Breast epithelium (tissue), 4 donors: ENCODE measurements at regions not wholly inside any gene's neighbourhood (a gene's known extent, or its start where the extent isn't known, plus 50 kb on each side); places are given as distances from the start of the nearest gene placed in this dataset.

Experiments used
- DNase-seq, 2 donors: peaks; one replicate each; pipeline ENCODE4 v3.0.0-alpha.2; 2019; ENCODE audit warnings: low spot score in 2 of 2
- H3K27ac ChIP-seq, 2 donors: fragments of 200-600 bp; sonication (generic) in 1 of 2; one replicate each; pipeline ENCODE4 v1.5.1; 2016 to 2019; ENCODE audit warnings: mild to moderate bottlenecking in 1 of 2
- H3K27me3 ChIP-seq, 2 donors: fragments of 200-600 bp; sonication (generic) in 1 of 2; one replicate each; pipeline versions ENCODE4 v1.5.1 to v1.6.0; 2017 to 2019; ENCODE audit warnings: control low read depth in 1 of 2, mild to moderate bottlenecking in 1 of 2
- H3K36me3 ChIP-seq: fragments of 200-600 bp; one replicate; pipeline ENCODE4 v1.5.1; 2019
- H3K4me1 ChIP-seq, 2 donors: fragments of 200-600 bp; sonication (generic); one replicate each; pipeline ENCODE4 v1.5.1; 2016 to 2019; ENCODE audit warnings: control low read depth in 1 of 2
- H3K4me3 ChIP-seq, 3 donors: fragments of 200-600 bp; sonication (generic); 1 replicate in 2 of 3; 2 replicates in 1 of 3; pipeline ENCODE4 v1.5.1; 2016 to 2019; ENCODE audit warnings: mild to moderate bottlenecking in 3 of 3, moderate library complexity in 2 of 3
- H3K9me3 ChIP-seq, 2 donors: fragments of 200-600 bp; sonication (generic) in 1 of 2; one replicate each; pipeline ENCODE4 v1.5.1; 2016 to 2019; ENCODE audit warnings: control low read depth in 1 of 2
- CTCF ChIP-seq, 3 donors: fragments of 450-650 bp; IDR thresholded peaks; one replicate each; pipeline ENCODE4 v1.5.1; 2016 to 2017; ENCODE audit warnings: antibody characterized with exemption in 3 of 3, mild to moderate bottlenecking in 3 of 3, moderate library complexity in 3 of 3
- POLR2A ChIP-seq: fragments of 450-650 bp; IDR thresholded peaks from one replicate; pipeline ENCODE4 v1.6.1; 2016; ENCODE audit warnings: antibody characterized with exemption, mild to moderate bottlenecking, moderate library complexity
- POLR2AphosphoS5 ChIP-seq, 3 donors: sonication (generic); formaldehyde crosslinking; IDR thresholded peaks; one replicate each; pipeline ENCODE4 v1.6.1; 2017; ENCODE audit warnings: antibody characterized with exemption in 3 of 3
- intact Hi-C: fragments of 100-400 bp; cut with DNase I; formaldehyde crosslinking; loops from one replicate; pipeline ENCODE4 v1.15.1; 2023; ENCODE audit warnings: low total_unique reads

DNA sequence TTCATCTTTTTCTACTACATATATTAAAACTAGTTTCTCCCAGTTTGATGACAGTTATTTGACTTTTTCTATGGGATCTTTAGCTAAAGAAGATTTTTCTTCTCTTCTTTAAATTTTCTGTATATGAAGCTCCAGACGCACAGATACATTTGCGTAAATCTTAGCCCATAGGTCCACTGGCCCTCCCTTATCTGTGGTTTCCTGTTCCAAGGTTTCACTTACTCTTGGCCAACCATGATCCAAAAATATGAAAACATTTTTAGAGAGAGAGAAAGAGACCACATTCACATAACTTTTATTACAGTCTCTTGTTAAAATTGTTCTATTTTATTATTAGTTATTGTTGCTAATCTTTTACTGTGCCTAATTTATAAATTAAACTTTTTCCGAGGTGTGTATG is 270.2 kb upstream of the DAPK1 start:
- Histone ChIP-seq H3K4me1 (peaks cover 0 to 3% of the 10 kb centered on the region in 2 donors), H3K9me3 (no peaks in the 10 kb centered on the region), H3K36me3 (no peaks in the 10 kb centered on the region), H3K27me3 (no peaks in the 10 kb centered on the region), H3K27ac (no peak overlapping the region), H3K4me3 (no peak overlapping the region)
- intact Hi-C loops = no loop called here
- no peak for DNase-seq
- no peak for TF ChIP-seq POLR2AphosphoS5 (IDR thresholded peaks at IDR 0.05)
- no peak for TF ChIP-seq CTCF (IDR thresholded peaks at IDR 0.05)
- TF ChIP-seq POLR2A = no peak

GRCh38 chr9:87229108-87229507 is 268.6 kb upstream of the DAPK1 start:
- TF ChIP-seq POLR2AphosphoS5 (IDR thresholded peaks at IDR 0.05) (no peak), POLR2A (no peak), CTCF (IDR thresholded peaks at IDR 0.05) (no peak)

GRCh38 chr9:87233431-87233830 is 264.2 kb upstream of the DAPK1 start:
- Histone ChIP-seq H3K9me3 (no peaks in the 10 kb centered on the region), H3K27me3 (no peaks in the 10 kb centered on the region), H3K4me3 (no peak overlapping the region), H3K27ac (no peak overlapping the region), H3K4me1 (no peaks in the 10 kb centered on the region), H3K36me3 (no peaks in the 10 kb centered on the region)
- intact Hi-C loops = no loop called here
- no peak for TF ChIP-seq POLR2A
- no peak for DNase-seq

More at GRCh38 chr9:87229108-87229507, 268.6 kb upstream of the DAPK1 start:
- no peaks in the 10 kb centered on the region for H3K4me1 ChIP-seq
- intact Hi-C loops = no loop called here
- DNase-seq = no peak
- H3K9me3 ChIP-seq = no peaks in the 10 kb centered on the region
- no peaks in the 10 kb centered on the region for H3K27me3 ChIP-seq
- no peak overlapping the region for H3K27ac ChIP-seq
- no peaks in the 10 kb centered on the region for H3K36me3 ChIP-seq
- no peak overlapping the region for H3K4me3 ChIP-seq

- no peak for DNase-seq
- no peak overlapping the region for H3K27ac ChIP-seq
- H3K36me3 ChIP-seq = no peaks in the 10 kb centered on the region
- intact Hi-C loops = no loop called here
- no peaks in the 10 kb centered on the region for H3K4me1 ChIP-seq
- TF ChIP-seq POLR2A (no peak), CTCF (IDR thresholded peaks at IDR 0.05) (no peak), POLR2AphosphoS5 (IDR thresholded peaks at IDR 0.05) (no peak)
- H3K27me3 ChIP-seq = no peaks in the 10 kb centered on the region
- H3K9me3 ChIP-seq = no peaks in the 10 kb centered on the region
- no peak overlapping the region for H3K4me3 ChIP-seq
Observed at GRCh38 chr9:87233899-87234455, 263.7 kb upstream of the DAPK1 start.

- H3K4me1 ChIP-seq = no peaks in the 10 kb centered on the region
- H3K27me3 ChIP-seq = no peaks in the 10 kb centered on the region
- TF ChIP-seq CTCF (IDR thresholded peaks at IDR 0.05) = no peak
- no peak for TF ChIP-seq POLR2A
- TF ChIP-seq POLR2AphosphoS5 (IDR thresholded peaks at IDR 0.05) = no peak
- H3K9me3 ChIP-seq = no peaks in the 10 kb centered on the region
- no peak for DNase-seq
- no peak overlapping the region for H3K27ac ChIP-seq
- H3K36me3 ChIP-seq = no peaks in the 10 kb centered on the region
- no peak overlapping the region for H3K4me3 ChIP-seq
- intact Hi-C loops = no loop called here
Observed at GRCh38 chr9:87234854-87235253, 262.8 kb upstream of the DAPK1 start.

DNA sequence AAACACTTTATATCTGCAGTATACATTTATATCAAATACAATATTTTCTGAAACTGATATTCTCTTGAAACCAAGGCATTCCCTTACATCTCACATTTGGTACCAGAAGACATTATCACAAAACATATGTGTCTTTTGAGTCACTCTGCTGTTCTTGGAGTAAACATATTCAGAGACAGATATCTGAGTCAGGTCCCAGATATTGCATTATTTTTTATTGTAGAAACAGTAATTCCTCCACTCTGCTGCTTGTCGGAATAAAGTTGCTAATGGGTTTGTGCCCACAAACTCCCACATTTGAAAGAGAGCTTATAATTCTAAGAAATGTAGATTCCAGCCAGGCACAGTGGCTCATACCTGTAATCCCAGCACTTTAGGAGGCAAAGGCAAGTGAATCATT is 261.1 kb upstream of the DAPK1 start:
- Histone ChIP-seq H3K9me3 (no peaks in the 10 kb centered on the region), H3K27ac (no peak overlapping the region), H3K27me3 (no peaks in the 10 kb centered on the region), H3K4me3 (no peak overlapping the region), H3K4me1 (no peaks in the 10 kb centered on the region), H3K36me3 (no peaks in the 10 kb centered on the region)
- intact Hi-C loops = no loop called here
- no peak for DNase-seq
- TF ChIP-seq POLR2AphosphoS5 (IDR thresholded peaks at IDR 0.05) (no peak), POLR2A (no peak), CTCF (IDR thresholded peaks at IDR 0.05) (no peak)
